ENCODE measurements at regions not wholly inside any gene's neighbourhood (a gene's known extent, or its start where the extent isn't known, plus 50 kb on each side); places are given as distances from the start of the nearest gene placed in this dataset.

GRCh38 chr4:181823645-181824044 lies 419.6 kb upstream of the TENM3 start:
- H3K4me3 ChIP-seq: no peak overlapping the region
- no peaks in the 10 kb centered on the region for H3K27me3 ChIP-seq (replicated peaks in 1 of 7)
- WGBS, 5 donors: 90 to 96% (median 92%) methylated on average over 3 of the region's 3 CpGs
- no peak overlapping the region for H3K27ac ChIP-seq
- H3K4me1 ChIP-seq: no peaks in the 10 kb centered on the region
- H3K36me3 ChIP-seq: no peaks in the 10 kb centered on the region
- intact Hi-C loops (cut with DNase I; ENCODE audit: low total_unique reads): no loop called here
- no peak for TF ChIP-seq POLR2AphosphoS5 (IDR thresholded peaks at IDR 0.05)
- no peak for TF ChIP-seq POLR2A (IDR thresholded peaks at IDR 0.05)
- TF ChIP-seq CTCF (IDR thresholded peaks at IDR 0.05 in 8 of 11, conservative IDR thresholded peaks at IDR 0.05 in 3 of 11): no peak
- no peaks in the 10 kb centered on the region for H3K9me3 ChIP-seq
- DNase-seq: no peak

- 88 to 96% (median 93%) methylated on average over 2 of the region's 2 CpGs for WGBS, 5 donors
- Histone ChIP-seq H3K4me1 (no peaks in the 10 kb centered on the region), H3K27me3 (replicated peaks in 1 of 7) (no peaks in the 10 kb centered on the region), H3K36me3 (no peaks in the 10 kb centered on the region), H3K4me3 (no peak overlapping the region), H3K9me3 (no peaks in the 10 kb centered on the region), H3K27ac (no peak overlapping the region)
- no peak for DNase-seq
- intact Hi-C loops (cut with DNase I; ENCODE audit: low total_unique reads): no loop called here
- TF ChIP-seq CTCF (IDR thresholded peaks at IDR 0.05 in 8 of 11, conservative IDR thresholded peaks at IDR 0.05 in 3 of 11) (no peak), POLR2AphosphoS5 (IDR thresholded peaks at IDR 0.05) (no peak), POLR2A (IDR thresholded peaks at IDR 0.05) (no peak)
These were observed 417.6 kb upstream of the TENM3 start for GRCh38 chr4:181825564-181825963.

GRCh38 chr4:181827246-181827645 lies 416.0 kb upstream of the TENM3 start:
- 79 to 89% (median 82%) methylated on average over 9 of the region's 9 CpGs for WGBS, 5 donors
- Histone ChIP-seq H3K9me3 (no peaks in the 10 kb centered on the region), H3K4me3 (no peak overlapping the region), H3K27me3 (replicated peaks in 1 of 7) (no peaks in the 10 kb centered on the region), H3K27ac (no peak overlapping the region), H3K4me1 (no peaks in the 10 kb centered on the region), H3K36me3 (no peaks in the 10 kb centered on the region)
- no peak for TF ChIP-seq POLR2A (IDR thresholded peaks at IDR 0.05)
- no peak for TF ChIP-seq POLR2AphosphoS5 (IDR thresholded peaks at IDR 0.05)
- DNase-seq: no peak
- intact Hi-C loops (cut with DNase I; ENCODE audit: low total_unique reads): no loop called here

GRCh38 chr4:181830404-181831035 lies 412.7 kb upstream of the TENM3 start:
- DNase-seq: no peak
- 56 to 82% (median 62%) methylated on average over 6 of the region's 6 CpGs for WGBS, 5 donors
- Histone ChIP-seq H3K27me3 (replicated peaks in 1 of 7) (no peaks in the 10 kb centered on the region), H3K4me3 (no peak overlapping the region), H3K4me1 (no peaks in the 10 kb centered on the region), H3K36me3 (no peaks in the 10 kb centered on the region), H3K27ac (no peak overlapping the region), H3K9me3 (peaks cover 0 to 3% (median 0%) of the 10 kb centered on the region in 8 donors)
- intact Hi-C loops (cut with DNase I; ENCODE audit: low total_unique reads): no loop called here
- TF ChIP-seq CTCF (IDR thresholded peaks at IDR 0.05 in 8 of 11, conservative IDR thresholded peaks at IDR 0.05 in 3 of 11): no peak
- no peak for TF ChIP-seq POLR2AphosphoS5 (IDR thresholded peaks at IDR 0.05)
- no peak for TF ChIP-seq POLR2A (IDR thresholded peaks at IDR 0.05)
